HG02571 (cell line): ENCODE measurements at regions not wholly inside any gene's neighbourhood (a gene's known extent, or its start where the extent isn't known, plus 50 kb on each side); places are given as distances from the start of the nearest gene placed in this dataset.

Experiments
- ATAC-seq: cut with Tn5 transposase; IDR thresholded peaks from one replicate; pipeline ENCODE4 v1.9.1; 2021; ENCODE audit warnings: mild to moderate bottlenecking, moderate library complexity; ENCODE audit not compliant: unreplicated experiment

DNA sequence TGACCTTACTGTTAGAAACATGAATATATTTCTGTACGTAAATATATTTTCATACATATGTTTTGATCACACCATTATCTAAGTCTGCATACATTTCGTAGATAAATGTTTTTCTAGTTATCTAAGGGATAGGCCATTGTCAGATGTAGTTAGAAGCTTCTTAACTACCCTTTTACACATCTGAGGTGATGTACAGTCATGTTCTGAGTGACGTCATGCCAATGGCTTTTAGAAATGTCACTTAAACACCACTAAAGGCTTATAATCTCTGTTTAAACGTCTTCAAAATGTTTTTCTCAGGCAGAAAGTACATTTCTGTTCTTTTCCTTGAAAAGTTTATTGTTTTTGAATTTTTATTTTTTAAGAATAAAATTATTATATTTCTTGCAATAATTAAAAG lies 781.9 kb downstream of the MRPL39 start:
- ATAC-seq = no peak

DNA sequence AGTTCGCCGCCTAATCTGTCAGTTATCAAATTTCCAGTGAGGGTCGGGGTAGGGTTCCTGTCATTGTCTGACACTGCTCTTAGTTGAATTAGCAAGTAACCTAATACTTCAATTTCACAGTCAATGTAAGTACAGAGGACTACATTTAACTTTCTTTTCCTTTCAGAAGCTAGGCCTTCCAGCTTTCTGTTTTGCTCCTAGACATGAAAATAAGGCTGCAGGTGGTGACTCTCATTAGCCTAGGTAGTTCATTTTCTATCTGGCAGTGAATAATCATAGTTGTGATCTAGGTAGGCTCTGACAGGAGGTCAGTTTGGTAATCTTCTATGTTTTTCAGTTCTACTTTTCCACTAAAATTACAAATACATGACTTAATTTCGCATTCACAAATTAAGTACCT lies 783.1 kb downstream of the MRPL39 start:
- ATAC-seq = no peak

GRCh38 chr21:24823247-24823646 lies 784.0 kb downstream of the MRPL39 start:
- ATAC-seq = no peak

DNA sequence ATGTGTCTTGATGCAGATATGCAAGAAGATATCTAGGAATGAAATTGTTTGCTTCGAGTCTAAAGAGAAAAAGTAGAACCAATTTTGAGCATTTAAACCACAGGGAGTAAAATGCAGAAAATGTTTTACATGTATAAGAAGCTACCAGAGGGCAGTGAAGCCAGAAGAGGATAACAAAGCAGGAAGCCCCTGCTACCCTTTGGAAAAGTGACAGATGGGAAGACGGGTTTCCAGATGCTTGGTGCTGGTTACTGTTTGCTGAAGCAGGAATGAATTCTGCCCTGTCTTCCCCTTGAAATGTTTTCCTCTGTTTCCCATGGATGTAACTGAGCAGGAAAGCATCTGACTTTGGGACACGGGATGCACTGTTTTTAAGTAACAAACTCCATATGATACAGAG lies 822.2 kb downstream of the MRPL39 start:
- ATAC-seq = no peak

DNA sequence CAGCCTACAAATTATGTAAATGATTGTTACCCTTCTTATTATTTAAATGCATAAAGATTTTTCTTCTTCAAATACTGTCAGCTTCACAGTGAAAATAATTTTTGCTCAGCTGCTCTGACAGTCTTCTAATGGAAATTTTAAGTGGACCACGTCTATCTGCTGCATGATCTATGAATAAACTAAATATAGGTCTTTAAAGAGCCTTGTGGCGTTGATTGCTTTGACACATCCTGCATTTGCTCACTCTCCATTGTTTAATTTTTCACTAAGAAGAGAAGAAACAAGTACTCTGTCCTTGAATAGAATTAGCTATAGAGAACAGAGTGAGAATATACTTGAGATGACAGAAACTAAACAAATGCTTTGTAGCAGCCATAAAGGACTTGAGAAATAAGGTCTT lies 826.1 kb downstream of the MRPL39 start:
- no peak for ATAC-seq

DNA sequence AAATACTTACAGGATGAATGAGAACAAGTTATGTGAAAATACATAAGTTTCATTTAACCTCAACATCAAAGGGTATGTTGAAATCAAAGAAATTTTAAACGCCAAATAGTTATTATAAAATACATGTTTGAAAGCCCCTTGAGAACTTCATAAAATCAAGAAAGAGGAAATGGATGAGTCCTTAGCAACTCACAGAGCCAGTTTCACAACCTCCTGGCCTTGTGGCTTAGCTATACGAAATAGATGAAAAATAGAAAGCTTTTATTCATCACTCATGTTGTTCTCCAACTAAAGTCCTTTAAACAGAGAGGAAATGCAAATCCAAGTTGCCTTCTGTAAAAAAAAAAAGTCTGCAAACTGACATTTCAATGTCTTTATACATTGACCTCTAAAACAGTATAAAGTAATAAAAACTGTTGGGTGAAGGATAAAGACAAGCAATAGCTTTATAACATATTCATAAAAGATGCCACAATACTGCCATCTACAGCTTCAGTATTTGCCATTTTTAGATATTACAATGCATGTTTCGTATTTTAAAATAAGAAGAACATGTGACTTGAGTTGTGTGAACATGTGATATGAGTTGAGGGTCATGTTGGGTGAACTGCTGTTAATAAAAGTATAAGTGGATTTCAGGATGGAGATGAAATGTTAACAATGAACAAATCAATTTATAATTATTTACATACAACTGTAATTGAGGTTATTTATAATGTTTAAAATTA lies 847.8 kb downstream of the MRPL39 start:
- no peak for ATAC-seq

GRCh38 chr21:24738063-24738462 lies 869.2 kb downstream of the MRPL39 start:
- ATAC-seq = no peak

- ATAC-seq = no peak
These were observed 869.9 kb downstream of the MRPL39 start for GRCh38 chr21:24737296-24737850.

DNA sequence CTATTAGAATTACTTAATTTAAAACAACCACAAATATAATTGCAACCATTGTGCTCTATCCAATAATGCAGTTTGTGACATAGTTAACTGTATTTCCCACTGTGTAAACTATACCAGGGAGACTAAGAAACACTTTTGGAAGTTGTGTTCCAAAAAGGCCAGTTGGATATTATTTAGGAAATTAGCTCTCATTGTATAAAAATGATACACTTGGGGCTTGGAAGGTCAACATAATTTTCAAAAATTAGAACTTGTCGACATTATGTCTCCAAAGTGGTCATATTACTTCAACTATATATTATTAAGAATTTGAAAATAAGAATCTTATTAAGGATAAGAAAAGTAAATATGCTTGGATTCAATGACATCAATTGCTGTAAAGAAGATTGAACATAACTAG lies 876.6 kb downstream of the MRPL39 start:
- ATAC-seq = no peak

GRCh38 chr21:24729568-24729967 lies 877.7 kb downstream of the MRPL39 start:
- no peak for ATAC-seq

DNA sequence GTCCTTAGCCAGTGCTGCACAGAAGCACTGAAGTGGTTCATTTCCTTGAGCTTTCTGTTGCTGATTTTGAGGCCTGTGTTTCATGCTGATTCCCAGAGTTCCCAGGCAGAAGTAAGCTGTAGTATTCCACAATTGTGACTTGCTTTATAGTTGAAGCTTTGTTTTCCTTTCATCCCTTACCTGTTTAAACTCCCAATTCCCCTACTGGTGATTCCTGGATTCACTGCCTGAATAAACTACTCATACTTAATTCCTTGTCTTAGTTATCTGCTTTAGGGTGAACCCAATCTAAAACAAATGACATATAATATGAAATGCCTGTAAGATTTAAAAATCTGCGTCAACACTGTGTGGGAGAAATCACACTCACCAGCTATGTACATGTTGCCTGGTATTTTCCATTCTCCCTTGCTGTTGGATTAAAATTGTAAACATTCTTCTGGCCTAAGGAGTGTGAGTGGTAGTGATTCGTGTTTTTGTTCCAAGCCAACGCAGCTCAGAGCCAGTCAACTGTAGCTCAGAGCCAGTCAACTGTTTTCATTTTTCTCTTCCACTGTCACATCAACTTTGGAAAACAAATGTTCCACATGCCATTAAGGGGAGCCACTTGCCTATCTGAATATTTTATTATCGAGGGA lies 879.4 kb downstream of the MRPL39 start:
- no peak for ATAC-seq

- ATAC-seq = no peak
These were observed 890.9 kb downstream of the MRPL39 start for GRCh38 chr21:24716281-24716918.

- no peak for ATAC-seq
These were observed 892.6 kb downstream of the MRPL39 start for GRCh38 chr21:24714646-24715200.

GRCh38 chr21:24705201-24705600 lies 902.1 kb downstream of the MRPL39 start:
- no peak for ATAC-seq

GRCh38 chr21:24693779-24694178 lies 913.5 kb downstream of the MRPL39 start:
- no peak for ATAC-seq

GRCh38 chr21:24681456-24681855 lies 925.8 kb downstream of the MRPL39 start:
- no peak for ATAC-seq

DNA sequence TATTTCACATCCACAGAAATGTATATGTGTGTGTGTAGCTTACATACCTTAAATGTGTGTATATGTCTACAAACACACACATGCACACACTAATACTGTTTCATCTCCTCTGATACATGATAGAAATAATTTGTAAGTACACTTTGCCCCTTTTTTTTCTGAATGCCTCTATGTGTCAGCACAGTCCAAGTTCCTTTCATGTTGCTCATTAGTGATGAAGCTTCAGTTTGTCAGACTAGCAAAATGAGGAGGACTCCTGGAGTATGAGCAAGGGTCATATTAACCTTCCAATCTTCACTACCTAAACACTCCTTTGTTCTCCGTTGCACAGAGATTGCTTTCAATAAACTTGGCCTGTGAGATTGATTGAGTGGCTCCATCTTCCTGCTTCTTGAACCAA lies 935.4 kb downstream of the MRPL39 start:
- ATAC-seq = no peak

DNA sequence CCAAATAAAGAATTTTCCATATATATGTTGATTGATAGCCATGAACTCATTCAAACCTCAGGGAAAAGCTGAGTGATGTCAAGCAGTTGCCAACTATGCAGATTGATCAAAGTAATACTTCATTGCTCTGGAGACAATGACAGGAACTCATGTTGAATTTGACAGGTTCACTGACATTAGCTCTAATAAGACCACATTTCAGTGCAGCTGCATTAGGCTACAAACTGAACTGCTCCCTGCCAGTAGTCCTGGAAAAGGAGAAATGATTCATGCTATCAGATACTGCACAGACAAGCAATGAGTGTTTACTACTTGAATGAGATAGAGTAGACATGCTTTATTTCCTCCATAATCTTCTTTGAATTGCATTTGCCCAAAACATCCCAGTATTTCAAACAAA lies 948.4 kb downstream of the MRPL39 start:
- no peak for ATAC-seq

DNA sequence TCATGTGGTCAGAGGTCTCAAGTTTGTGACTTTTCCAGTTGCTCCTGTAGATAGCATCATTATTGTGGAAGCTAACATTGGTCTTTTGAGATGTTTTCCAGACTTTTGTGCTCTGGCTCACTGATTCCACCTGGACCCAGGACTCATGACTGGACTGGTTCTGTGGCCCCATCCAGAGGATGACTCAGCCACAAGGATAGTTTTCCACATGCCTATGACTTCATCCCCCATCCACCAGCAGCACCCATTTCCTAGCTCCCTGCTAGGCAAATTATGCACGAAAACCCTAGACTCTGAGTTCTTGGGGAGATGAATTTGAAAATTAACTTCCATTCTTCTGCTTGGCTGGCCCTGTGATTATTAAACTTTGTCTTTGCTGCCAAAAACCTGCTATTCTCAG lies 949.3 kb downstream of the MRPL39 start:
- ATAC-seq = no peak

GRCh38 chr21:24649691-24650090 lies 957.6 kb downstream of the MRPL39 start:
- ATAC-seq = no peak

DNA sequence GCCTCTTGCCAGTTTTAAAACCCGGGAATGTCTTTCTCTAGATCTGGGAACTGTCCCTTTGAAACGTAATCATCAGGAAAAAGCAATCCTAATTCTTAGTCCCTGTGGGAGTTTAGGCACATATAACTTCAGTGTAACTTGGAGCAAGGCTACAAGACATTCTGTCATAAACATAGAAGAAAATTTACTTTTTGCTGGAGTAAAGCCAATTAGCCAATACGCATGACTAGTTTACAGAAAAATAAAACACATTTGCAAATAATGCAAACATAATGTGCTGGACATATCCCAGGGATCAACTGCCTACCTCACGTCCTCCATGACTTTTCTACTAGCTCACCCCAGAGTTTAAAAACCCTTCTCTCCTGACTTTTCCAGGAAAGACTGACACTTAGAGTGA lies 970.6 kb downstream of the MRPL39 start:
- ATAC-seq = no peak

GRCh38 chr21:24634749-24635148 lies 972.5 kb downstream of the MRPL39 start:
- no peak for ATAC-seq
